D721Med (cell line): ENCODE measurements at regions not wholly inside any gene's neighbourhood (a gene's known extent, or its start where the extent isn't known, plus 50 kb on each side); places are given as distances from the start of the nearest gene placed in this dataset.

ENCODE experiments used
- DNase-seq: peaks from one replicate; pipeline ENCODE4 v3.0.0; 2011; ENCODE audit warnings: low spot score; ENCODE audit not compliant: insufficient read length
- FAIRE-seq: peaks from 2 replicates; lab custom pipeline; 2011; peaks lifted over from hg19 to GRCh38; lab: Jason Lieb, UNC
- CTCF ChIP-seq: IDR thresholded peaks from 2 replicates; pipeline ENCODE4 v1.5.1; 2012; ENCODE audit warnings: mild to moderate bottlenecking, control low read depth; ENCODE audit not compliant: insufficient read depth; ENCODE audit errors: missing control alignments

- no peak for TF ChIP-seq CTCF
- FAIRE-seq = no peak
- no peak for DNase-seq
These were observed 176.5 kb downstream of the OGFRL1 start for GRCh38 chr6:71465096-71465495.

DNA sequence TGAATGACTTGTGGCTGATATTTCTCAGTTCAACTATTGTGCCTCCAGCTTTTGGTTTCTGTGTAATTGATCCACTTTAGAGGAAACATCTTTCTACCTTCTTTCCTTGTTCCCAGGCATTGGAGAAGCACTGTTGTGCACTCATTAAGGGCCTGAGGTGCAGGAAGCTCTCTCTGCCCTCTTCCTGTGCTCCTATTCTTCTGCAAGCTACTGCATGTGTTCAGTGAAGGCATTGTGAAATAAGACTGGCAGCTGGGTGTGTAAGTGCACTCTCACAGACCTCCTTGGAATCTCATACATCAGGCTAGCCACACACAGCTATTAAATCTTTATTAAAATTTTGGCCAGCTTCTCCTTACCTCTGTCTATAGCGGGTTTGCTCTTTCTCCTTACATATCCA is 177.8 kb downstream of the OGFRL1 start:
- no peak for FAIRE-seq
- TF ChIP-seq CTCF = no peak
- DNase-seq = no peak

DNA sequence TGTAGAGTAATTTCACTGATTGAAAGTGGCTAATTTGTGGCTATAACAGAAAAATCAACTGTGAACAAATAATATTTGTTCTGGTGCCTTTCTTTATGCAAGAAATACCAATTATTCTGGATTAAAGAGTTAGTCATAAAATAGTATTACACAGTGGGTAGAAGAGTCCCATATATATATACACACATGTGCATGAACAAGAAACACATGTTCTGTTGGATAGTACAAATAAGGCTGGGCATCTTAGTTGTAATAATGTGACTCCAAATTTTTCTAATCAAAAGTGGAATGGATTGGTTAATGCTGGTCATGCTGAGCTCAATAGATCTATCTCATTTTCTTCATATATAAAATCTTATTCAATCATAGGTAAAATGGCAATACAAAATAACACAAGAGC is 179.4 kb downstream of the OGFRL1 start:
- DNase-seq (no peak), FAIRE-seq (no peak)
- no peak for TF ChIP-seq CTCF

DNA sequence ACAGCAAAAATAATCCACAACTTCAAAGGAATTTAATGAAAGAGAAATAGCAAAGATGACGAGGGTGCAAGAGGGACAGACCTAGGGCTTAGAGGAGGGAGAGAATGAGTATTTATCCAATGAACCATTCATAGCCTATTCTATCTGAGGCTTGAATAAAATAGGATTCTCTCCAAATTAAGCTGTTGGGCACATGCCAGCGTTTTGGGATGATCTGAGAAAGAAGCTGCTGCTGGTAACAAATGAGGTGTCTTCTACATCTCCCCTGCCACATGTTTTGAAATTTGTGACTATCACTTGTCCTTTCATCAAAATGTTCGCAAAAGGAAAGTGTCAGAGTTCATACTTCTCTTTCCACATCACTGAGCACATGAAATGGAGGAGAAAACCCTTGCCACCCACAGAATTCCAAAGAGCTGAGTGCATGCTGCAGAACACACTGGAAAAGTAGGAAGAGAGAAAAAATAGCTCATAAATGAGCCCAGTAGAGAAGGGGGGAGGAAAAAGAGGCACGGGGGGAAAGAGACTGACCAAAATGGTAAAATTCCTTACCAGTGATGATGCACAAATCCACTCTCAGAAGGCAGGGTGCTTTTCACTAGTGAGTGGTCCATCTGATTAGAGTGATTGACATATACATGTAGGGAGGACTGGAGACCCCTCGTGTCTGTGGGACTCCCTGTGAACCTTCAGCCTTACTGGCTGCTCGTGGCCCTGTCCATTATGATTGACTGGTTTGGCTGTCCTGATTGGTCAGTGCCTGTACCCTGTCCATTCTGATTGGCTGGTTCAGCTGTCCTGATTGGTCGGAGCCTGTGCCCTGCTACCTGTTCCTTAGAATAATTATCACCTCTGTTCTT is 180.5 kb downstream of the OGFRL1 start:
- no peak for FAIRE-seq
- TF ChIP-seq CTCF = no peak
- no peak for DNase-seq

GRCh38 chr6:71471718-71472117 is 183.1 kb downstream of the OGFRL1 start:
- FAIRE-seq (no peak), DNase-seq (no peak)
- TF ChIP-seq CTCF = no peak

DNA sequence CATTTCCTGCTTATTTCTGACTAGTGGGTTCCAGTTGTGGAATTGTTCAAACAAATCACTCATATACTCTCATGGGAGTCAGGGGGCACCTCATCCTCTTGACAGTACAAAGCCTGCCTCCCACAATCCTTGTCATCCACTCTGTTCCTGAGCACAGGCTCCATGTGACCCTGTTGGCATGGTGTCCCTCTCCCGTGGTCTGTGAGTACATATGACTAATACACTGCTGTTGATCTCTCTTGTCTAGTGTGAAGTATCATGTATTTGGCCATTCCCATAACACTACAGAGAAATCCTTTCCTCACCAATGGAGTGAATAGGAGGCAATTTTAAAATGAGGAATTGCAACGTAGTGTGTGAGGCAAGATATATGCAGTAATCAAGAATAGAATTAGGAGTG is 185.3 kb downstream of the OGFRL1 start:
- TF ChIP-seq CTCF = no peak
- FAIRE-seq (no peak), DNase-seq (no peak)

- TF ChIP-seq CTCF = no peak
- FAIRE-seq (no peak), DNase-seq (no peak)
These were observed 186.3 kb downstream of the OGFRL1 start for GRCh38 chr6:71474942-71475341.
